GM19239 (cell line): ENCODE measurements at regions not wholly inside any gene's neighbourhood (a gene's known extent, or its start where the extent isn't known, plus 50 kb on each side); places are given as distances from the start of the nearest gene placed in this dataset.

Source experiments
- DNase-seq: peaks from one replicate; pipeline ENCODE4 v3.0.0; 2011; ENCODE audit warnings: low spot score; ENCODE audit not compliant: insufficient read length
- FAIRE-seq: peaks from 2 replicates; lab custom pipeline; 2011; peaks lifted over from hg19 to GRCh38; lab: Jason Lieb, UNC

DNA sequence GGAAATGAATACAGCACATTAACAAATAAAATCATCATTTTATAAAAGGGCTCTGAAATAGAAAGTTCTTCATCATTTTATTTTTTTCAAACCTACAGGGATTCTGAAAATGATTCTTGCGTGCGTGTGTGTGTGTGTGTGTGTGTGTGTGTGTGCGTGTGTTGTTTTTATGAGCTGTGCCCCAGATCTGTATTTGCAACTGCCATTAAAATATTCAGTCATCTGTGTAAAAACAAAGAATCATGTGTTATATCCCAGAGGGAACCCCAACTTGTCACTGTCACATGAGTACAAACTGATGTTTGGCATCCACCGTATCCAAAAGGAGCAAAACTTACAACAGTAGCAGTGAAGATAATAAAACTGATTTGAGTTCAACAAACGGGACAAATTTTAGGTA is 635.4 kb upstream of the PFKP start:
- FAIRE-seq = no peak
- DNase-seq = no peak

DNA sequence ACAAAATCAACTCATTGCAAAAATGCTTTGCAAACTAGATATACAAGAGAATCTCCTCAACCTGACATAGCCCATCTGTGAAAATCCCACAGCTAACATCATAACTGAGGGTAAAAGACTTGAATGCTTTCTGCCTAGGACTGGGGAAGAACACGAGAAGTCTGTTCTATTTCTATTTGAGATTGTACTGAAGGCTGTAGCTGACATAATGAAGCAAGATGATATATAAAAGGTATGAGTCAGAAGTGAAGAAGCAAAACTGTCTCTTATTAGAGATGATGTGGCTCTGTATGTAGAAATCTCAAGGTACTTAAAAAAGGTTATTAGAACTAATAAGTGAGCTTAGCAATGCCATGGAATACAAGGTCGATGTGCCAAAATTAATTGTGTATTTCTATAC is 639.9 kb upstream of the PFKP start:
- DNase-seq (no peak), FAIRE-seq (no peak)

DNA sequence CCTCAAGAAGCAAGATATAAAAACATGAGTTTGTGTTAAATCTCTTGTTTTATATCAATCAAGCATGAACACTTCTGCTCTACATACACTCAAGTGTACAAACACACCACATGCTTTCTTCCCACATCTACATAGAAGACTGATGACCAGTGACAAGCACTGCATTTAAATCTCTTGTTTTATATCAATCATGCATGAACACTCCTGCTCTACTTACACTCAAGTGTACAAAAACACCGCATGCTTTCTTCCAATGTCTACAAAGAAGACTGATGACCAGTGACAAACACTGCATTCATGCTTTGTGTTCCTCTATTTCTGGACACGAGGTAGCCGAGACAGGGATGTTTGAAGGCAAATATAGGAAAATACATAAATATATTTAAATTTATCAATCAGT is 642.0 kb upstream of the PFKP start:
- FAIRE-seq (no peak), DNase-seq (no peak)

DNA sequence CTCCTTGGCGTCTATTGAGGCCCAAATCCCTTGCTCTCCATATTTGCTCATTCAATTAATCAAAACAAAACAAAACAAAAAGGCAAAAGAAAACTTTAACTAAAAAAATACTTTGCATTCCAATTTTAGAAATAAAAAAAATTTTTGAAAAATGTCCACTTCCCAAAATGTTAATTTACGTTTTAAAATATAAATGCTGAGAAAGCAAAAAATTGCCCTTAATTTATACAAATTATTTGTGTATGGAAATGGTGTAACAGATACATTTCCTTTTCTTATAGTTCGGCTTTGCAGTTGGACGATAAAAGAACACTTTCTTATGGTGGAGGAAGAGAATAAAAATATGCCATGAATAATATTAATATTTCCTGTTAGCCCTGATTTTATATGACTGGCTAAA is 652.8 kb upstream of the PFKP start:
- no peak for FAIRE-seq
- DNase-seq = no peak

DNA sequence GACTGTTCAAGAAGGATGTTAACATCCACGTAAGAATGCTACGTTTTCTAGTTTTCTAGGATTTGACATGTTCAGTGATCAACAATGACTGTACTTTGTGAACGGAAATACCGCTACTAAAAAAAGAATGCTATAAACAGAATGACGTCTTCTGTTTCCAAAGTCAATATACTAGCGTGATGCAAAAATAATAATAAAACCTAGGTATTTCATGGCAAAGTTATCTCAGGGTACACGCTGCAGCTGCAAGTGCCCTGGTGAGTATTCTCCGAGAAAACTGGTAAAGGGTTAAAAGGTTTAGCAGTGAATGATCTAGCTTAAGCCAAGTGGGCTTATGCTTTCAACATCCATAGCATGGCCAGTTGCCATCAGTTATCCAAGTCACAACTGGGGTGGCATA is 653.3 kb upstream of the PFKP start:
- no peak for DNase-seq
- no peak for FAIRE-seq

DNA sequence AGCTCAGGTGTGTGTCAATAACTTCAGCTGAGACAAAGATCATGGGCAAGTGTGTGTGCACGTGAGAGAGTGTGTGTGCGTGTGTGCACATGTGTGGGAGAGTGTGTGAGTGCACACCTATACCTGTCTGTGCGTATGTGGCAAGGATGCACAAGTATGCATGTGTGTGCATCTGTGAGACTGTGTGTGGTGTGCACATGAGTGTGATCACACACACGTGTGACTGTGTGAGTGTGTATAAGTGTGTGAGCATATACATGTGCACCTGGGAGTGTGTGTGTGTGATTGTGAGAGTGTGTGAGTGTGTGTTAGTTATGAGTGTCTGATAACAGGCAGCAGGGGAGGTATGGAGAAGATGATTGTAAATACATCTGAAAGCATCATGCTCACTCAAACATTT is 657.3 kb upstream of the PFKP start:
- DNase-seq (no peak), FAIRE-seq (no peak)

DNA sequence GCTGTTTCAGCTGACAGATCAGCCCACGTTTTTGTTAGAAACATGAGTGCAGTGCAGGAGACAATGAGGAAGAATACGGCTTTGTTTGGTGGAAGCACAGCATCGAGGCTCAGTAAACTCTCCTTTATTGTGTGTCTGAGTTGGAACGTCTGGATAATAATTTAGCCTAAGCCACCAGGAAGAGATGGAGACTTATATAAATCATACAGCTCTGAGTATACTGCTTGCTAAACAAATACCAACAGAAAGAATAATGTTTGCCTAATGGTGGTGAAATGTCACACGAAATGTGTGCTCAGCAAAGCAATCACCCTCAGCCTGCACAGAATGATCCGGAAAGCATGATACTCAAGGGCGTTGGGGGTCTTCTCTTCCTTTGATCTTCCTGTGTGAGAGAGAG is 664.1 kb upstream of the ADARB2 start:
- no peak for DNase-seq
- FAIRE-seq = no peak

DNA sequence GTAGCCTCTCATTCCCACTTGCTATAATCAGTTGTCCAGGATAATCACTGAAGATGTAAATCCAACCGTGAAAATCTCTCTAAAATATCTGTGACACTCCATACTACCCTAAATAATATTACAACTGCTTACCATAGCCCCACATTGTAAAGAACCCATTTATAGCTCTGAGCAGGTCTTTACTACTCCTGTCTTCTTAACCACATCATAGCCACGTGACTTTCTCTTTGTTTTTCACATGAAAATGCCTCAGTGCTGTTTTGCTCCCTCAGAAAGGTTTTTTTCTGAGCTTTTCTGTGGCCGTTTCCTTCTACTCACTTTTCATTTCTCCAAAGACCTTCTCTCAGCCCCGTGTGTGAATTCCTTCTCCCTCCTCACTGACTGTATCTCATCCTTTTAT is 662.2 kb upstream of the ADARB2 start:
- DNase-seq = no peak
- FAIRE-seq = no peak

DNA sequence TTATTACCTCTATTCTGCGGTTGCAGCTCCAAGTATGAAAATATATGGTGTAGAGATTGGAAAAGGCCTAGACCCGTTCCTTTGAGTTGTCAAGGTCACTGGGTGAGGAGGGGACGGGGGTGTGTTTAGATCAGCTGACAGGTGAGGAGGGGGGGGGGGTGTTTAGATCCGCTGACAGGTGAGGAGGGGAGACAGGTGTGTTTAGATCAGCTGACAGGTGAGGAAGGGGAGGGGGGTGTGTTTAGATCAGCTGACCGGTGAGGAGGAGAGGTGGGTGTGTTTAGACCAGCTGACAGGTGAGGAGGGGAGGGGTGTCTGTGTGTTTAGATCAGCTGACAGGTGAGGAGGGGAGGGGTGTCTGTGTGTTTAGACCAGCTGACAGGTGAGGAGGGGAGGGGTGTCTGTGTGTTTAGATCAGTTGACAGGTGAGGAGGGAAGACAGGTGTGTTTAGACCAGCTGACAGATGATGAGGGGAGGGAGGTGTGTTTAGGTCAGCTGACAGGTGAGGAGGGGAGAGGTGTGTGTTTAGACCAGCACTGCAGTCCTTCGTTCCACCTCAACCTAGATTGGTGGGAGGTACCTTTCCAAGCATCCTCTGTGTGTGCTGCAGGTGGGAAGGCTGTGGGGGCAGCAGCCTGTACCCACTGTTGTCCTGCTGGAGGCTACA is 655.0 kb upstream of the ADARB2 start:
- no peak for FAIRE-seq

DNA sequence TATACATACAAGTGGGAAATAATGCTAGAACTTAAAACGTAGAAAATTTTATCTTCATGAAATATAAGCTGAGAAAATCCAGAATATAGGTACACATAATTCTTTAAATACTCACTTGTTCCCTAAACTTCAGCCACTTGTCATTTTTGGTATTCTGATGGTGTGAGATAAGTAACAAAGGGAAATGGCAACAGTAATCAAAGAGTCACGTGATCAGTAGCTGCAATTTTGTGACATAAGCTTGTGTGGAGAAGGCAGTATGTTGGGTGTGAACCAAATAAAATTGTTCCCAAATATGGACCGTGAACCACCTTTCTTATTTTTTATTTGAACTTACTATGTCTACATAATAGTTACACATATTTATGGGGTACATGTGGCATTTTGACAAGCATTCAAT is 650.3 kb upstream of the ADARB2 start:
- DNase-seq (no peak), FAIRE-seq (no peak)

More for the DNA sequence above, 655.0 kb upstream of the ADARB2 start:
- DNase-seq = no peak

DNA sequence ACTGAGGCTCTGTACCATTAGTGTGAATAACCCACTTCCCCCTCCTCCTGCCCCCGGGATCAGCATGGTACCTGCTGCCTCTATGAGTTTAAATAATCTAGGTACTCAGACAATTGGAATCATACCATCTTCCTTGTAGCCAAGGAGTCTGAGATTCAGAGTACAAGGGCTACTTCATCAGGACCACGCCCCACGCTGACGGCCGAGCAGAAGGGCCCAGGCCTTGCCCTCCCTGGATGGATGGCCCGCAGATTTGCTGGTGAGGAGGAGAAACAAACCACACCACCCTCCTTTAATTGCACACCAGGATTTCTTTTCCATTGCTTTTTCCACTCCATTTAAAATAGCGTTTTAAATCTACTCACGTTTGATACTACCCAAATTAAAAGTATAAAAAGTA is 649.9 kb upstream of the ADARB2 start:
- DNase-seq (no peak), FAIRE-seq (no peak)

DNA sequence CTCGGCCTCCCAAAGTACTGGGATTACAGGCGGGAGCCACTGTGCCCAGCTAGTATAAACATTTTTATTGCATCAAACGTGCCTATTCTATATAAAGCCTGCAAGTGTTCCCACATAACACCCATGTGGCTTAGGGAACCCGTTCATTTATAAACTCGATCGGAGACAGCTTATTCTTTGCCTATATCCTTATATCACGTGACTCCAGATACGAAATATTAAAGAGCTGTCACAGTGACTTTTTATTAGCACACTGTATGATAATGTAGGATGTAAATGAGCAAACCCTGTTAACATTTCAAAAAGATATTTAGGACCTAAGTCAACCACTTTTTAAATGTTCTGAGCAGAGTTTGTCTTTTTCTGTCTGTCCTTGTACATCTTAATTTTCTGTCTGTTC is 642.9 kb upstream of the ADARB2 start:
- DNase-seq (no peak), FAIRE-seq (no peak)

DNA sequence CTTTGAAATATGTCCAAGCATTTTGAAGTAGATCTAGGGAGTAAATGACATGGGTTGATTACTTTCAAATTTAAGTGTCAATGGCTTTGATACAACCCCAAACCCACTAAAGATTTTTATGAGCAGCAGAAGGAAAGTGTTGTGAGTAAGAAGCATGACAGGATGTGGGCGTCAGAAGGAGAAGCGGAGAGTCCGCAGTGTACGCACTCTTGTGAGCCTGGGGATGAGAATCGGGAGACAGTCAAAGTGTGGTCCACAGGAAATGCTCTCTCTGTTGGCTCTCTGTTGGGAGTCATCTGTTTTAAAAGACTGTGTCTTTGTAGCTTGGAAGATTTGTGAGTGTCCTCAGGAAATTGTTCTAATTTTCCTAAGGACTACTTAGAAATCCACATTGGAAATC is 629.8 kb upstream of the ADARB2 start:
- FAIRE-seq (no peak), DNase-seq (no peak)

DNA sequence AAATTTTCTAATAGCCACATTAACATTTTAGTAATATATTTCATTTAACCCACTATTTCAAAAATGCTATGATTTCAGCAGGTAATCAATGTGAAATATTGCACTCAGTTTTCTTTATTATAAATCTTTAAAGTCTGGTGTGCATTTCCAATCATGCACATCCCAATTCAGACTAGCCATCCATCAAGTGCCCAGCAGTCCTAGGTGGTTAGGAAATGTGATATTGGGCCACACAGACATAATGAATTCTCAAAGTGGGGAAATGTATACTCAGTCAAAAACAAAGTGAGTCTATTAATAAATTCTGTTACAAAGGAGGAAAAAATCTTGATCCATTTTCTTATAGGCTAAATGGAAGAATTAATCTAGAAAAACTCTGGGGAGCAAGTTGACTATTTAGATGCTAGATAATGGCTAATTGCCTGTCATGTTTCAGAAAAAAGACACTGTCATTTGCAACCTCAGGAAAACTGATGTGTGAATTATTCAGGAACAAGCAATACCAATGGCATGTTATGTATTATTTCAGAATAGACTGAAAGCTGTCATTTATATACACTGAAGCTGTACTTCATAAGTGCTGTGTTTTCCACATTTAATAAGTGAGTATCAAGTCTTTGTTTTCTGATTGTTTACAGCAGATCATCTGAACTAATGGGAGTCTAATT is 629.1 kb upstream of the ADARB2 start:
- no peak for FAIRE-seq

DNA sequence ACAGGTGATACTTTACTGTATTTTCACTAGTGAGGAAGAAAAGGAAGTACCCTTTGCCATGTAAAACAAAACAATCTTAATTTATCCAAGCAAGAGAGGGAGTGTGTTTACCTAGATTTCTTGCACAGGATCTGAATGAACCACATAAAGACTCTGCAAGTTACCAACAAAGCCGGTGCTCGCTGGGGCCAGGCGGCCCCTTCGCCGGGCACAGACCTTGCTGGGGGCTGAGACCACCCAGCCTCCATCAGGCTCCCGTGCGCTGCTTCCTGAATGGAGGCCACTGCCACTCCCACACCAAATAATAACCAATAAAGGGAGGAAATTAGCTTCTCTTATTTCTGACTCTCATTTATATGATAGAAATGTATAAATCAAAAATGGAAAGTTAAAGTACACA is 625.0 kb upstream of the ADARB2 start:
- FAIRE-seq (no peak), DNase-seq (no peak)

More for the DNA sequence above, 629.1 kb upstream of the ADARB2 start:
- DNase-seq = no peak

DNA sequence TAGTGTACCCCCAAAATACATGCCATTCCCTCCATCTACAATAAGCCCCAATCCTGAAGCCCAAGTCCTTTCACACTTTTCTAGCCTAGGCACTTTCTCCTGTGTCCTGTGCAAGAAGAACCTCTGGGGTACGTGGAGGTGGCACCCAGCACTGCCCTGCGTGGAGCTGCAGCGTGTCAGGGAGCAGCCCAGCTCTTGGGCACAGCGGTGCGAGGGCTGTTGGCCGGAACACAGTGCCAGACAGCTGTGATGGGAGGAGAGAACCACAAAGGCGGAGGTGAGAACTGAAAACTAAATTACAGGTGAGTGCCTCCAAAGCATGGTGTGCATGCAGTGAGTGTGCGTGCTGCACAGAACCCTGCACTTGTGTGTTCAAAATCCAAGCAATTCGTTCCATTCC is 621.3 kb upstream of the ADARB2 start:
- DNase-seq (no peak), FAIRE-seq (no peak)

DNA sequence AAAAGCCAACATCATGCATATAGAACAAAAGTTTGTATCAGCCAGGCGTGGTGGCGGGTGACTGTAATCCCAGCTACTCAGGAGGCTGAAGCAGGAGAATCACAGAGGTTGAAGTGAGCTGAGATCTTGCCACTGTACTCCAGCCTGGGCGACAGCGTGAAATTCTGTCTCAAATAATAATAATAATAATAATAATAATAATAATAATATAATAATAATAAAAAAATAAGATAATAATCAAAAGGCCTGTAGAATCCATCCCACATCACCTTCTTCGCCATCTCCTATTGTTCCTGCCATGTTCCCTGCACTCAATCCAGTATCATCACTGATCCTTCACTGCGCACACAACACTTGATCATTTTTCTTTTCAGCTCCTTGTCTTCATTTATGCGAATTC is 619.3 kb upstream of the ADARB2 start:
- no peak for FAIRE-seq

DNA sequence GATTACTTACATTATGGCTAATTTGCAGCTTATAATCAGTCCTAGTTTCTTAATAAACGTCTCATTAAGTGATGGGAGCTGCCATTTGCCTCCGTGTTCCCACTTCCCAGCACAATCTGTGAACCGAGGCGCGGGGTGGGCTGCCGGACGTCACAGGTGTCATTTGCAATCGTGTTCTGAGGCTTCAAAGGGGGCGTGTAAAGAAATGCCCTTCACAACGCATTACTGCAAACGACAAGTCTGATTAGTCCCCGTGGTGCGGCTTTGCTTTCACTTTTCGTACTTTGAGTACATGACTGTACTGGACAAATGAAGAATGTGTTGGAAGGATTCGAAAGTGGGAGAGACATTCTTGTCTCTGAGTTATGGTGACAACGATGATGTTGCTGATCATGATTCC is 614.2 kb upstream of the ADARB2 start:
- FAIRE-seq = no peak
- no peak for DNase-seq

More for the DNA sequence above, 619.3 kb upstream of the ADARB2 start:
- DNase-seq = no peak

DNA sequence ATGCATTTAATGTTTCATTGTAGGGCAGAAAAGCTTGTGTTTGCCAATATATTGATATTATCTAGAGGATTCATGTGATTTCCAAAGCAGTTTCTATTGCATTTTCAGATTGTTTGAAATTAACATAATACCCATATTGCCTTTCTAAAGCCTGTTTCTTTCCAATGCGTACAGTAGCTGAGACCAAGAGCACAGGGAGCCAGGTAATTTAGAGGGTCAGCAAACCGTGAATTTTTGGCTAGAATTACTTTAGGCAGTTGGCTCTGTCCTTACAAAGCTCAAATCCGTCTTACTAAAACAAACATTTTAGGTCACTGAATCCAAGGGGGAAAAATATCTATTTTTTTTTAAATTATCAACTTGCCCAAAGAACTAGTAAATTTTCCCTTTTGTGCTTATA is 604.9 kb upstream of the ADARB2 start:
- FAIRE-seq = no peak

DNA sequence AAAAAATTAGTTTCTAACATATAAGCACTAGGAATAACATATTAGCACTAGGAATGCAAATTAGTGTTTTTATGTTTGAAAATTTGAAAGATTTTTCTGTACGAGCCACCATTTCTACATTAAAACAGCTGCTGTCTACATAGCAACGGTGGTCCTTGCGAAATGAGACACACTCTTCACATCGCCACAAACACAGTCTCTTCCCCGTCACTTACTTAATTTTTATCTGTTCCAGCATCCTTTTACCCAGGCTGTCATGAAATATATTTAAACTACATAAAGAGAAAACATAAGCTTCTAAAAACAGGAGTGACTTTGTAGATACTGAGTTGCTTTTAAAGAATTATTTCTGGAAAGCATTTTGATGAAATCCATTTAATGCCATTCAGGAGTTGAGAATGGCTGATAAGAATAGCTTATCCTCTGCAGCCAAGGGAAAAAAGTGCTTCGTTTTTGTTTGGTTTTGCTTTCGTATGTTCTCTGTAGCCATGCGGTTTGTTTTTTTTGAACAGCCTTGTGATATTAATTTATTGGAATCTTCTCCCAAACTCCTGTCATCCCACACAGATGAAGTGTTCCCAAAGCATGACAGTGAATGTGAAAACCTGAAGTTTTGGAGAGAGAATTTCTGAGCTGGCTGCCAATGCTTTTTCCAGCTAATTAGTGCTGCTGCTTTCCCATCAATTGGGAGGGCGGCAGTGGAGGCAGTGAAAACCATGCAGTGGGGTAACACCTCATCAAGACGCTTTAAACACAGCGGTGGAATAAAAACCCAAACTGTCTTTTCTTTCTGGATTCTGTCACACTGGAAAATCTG is 603.7 kb upstream of the ADARB2 start:
- FAIRE-seq (no peak), DNase-seq (no peak)

More for the DNA sequence above, 604.9 kb upstream of the ADARB2 start:
- no peak for DNase-seq

DNA sequence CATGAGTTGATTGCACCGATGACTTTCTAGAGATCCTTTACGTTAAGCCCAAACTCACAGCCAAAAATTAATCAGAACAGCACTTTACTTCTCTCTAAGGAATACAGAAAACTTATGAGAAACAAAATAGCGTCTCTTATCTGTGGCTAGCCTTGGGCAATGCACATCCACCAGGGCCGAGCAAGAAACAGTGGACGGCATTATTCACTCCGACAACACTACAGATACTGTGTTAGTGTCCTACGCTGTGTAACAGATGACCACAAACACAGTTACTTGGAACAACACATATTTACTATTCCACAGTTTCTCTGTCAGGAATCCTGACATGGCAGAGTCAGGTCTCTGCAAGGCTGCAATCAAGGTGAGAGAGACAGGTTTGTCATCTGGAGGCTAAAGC is 598.3 kb upstream of the ADARB2 start:
- DNase-seq (no peak), FAIRE-seq (no peak)
